Dendritic cell treated with granulocyte-macrophage colony-stimulating factor and Interleukin-4, amounts not matched to agents 40 ng/mL and 50 ng/mL, for 4 days (primary cell): ENCODE measurements at regions not wholly inside any gene's neighbourhood (a gene's known extent, or its start where the extent isn't known, plus 50 kb on each side); places are given as distances from the start of the nearest gene placed in this dataset.
"Not testable (repeated sequence)": the region's sequence is repeated elsewhere in the genome, so short reads cannot be mapped to it uniquely, and the experiment has no call there.

ENCODE experiments used
- H3K27ac Mint-ChIP-seq: one replicate; pipeline ENCODE4 v1.8.0; 2022; ENCODE audit warnings: mild to moderate bottlenecking, mixed read lengths
- H3K27me3 Mint-ChIP-seq: one replicate; pipeline ENCODE4 v1.8.0; 2022; ENCODE audit warnings: mild to moderate bottlenecking, mixed read lengths
- H3K36me3 Mint-ChIP-seq: one replicate; pipeline ENCODE4 v1.8.0; 2022; ENCODE audit warnings: low read depth, mixed read lengths
- H3K4me1 Mint-ChIP-seq: one replicate; pipeline ENCODE4 v1.8.0; 2022; ENCODE audit warnings: low read depth, mixed read lengths
- H3K4me3 Mint-ChIP-seq: one replicate; pipeline ENCODE4 v1.8.0; 2022; ENCODE audit warnings: mild to moderate bottlenecking, moderate library complexity, mixed read lengths
- H3K9me3 Mint-ChIP-seq: one replicate; pipeline ENCODE4 v1.8.0; 2022; ENCODE audit warnings: mixed read lengths
- intact Hi-C: fragments of 100-400 bp; cut with micrococcal nuclease; formaldehyde crosslinking; loops from one replicate; pipeline ENCODE4 v1.15.0; 2022

DNA sequence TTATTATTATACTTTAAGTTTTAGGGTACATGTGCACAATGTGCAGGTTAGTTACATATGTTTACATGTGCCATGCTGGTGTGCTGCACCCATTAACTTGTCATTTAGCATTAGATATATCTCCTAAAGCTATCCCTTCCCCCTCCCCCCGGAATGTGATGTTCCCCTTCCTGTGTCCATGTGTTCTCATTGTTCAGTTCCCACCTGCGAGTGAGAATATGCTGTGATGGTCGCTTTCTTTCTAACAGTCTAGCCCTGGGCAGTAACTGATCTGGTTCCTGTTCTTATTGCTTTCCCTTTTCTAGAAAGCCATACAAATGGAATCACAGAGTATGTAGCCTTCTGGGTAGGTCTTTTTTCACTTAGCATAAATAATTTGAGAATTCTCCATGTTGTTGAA lies 311.1 kb upstream of the CNTNAP2 start:
- H3K36me3 Mint-ChIP-seq, H3K4me3 Mint-ChIP-seq, H3K4me1 Mint-ChIP-seq, intact Hi-C loops, H3K27ac Mint-ChIP-seq, H3K27me3 Mint-ChIP-seq: not testable (repeated sequence)
- H3K9me3 Mint-ChIP-seq: peaks cover 14% of the 10 kb centered on the region

GRCh38 chr7:145797507-145797906 lies 319.1 kb upstream of the CNTNAP2 start:
- H3K36me3 Mint-ChIP-seq: no peaks in the 10 kb centered on the region
- no peaks in the 10 kb centered on the region for H3K4me1 Mint-ChIP-seq
- no peaks in the 10 kb centered on the region for H3K27me3 Mint-ChIP-seq
- peaks cover 19% of the 10 kb centered on the region for H3K9me3 Mint-ChIP-seq
- intact Hi-C loops: no loop called here
- no peak overlapping the region for H3K27ac Mint-ChIP-seq
- H3K4me3 Mint-ChIP-seq: no peak overlapping the region

GRCh38 chr7:145795132-145795531 lies 321.5 kb upstream of the CNTNAP2 start:
- no peaks in the 10 kb centered on the region for H3K27me3 Mint-ChIP-seq
- no peaks in the 10 kb centered on the region for H3K4me1 Mint-ChIP-seq
- no peak overlapping the region for H3K4me3 Mint-ChIP-seq
- H3K27ac Mint-ChIP-seq: no peak overlapping the region
- intact Hi-C loops: no loop called here
- H3K9me3 Mint-ChIP-seq: peaks cover 36% of the 10 kb centered on the region
- no peaks in the 10 kb centered on the region for H3K36me3 Mint-ChIP-seq

GRCh38 chr7:145784809-145785780 lies 331.5 kb upstream of the CNTNAP2 start:
- Mint-ChIP-seq H3K27ac (no peak overlapping the region), H3K4me3 (no peak overlapping the region)
- intact Hi-C loops: no loop called here

DNA sequence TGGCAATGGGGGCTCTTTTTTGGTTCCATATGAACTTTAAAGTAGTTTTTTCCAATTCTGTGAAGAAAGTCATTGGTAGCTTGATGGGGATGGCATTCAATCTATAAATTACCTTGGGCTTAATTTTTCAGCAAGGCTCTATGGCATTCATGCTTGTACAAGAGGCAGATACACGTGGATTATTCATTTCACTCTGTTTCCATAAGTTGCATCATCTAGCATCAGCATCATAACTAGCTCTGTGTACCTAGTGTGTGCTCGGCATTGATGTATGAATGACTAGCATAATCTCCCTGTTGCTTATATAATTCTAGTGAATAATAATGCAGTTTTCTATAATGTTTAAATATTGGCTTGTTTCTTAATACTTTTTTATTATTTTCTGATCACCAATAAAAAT lies 335.2 kb upstream of the CNTNAP2 start:
- H3K27ac Mint-ChIP-seq, H3K4me3 Mint-ChIP-seq, H3K36me3 Mint-ChIP-seq, intact Hi-C loops, H3K27me3 Mint-ChIP-seq, H3K4me1 Mint-ChIP-seq: not testable (repeated sequence)
- H3K9me3 Mint-ChIP-seq: peaks cover 18% of the 10 kb centered on the region

More at GRCh38 chr7:145784809-145785780, 331.5 kb upstream of the CNTNAP2 start:
- no peaks in the 10 kb centered on the region for H3K36me3 Mint-ChIP-seq
- no peaks in the 10 kb centered on the region for H3K27me3 Mint-ChIP-seq
- H3K9me3 Mint-ChIP-seq: peaks cover 24% of the 10 kb centered on the region
- no peaks in the 10 kb centered on the region for H3K4me1 Mint-ChIP-seq

DNA sequence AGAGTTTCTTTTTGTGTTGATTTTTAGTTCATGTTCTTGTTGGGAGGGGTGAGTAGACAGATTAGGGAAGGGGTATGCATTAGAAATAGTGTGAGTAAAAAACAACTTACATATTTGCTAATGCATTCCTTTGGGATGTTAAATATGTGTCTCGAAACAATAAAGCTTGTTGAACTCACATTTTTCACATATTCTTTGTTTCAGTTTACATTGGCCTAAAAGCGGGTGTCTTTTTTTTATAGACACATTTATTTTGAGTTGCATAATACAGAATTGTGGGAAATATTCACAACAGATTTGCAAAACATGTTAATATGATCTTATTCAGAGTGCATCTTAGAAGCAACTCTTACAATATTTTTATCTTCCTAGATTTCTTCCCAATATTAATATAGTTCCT lies 337.5 kb upstream of the CNTNAP2 start:
- Mint-ChIP-seq H3K9me3 (peaks cover 5% of the 10 kb centered on the region), H3K36me3 (no peaks in the 10 kb centered on the region)
- intact Hi-C loops: no loop called here

DNA sequence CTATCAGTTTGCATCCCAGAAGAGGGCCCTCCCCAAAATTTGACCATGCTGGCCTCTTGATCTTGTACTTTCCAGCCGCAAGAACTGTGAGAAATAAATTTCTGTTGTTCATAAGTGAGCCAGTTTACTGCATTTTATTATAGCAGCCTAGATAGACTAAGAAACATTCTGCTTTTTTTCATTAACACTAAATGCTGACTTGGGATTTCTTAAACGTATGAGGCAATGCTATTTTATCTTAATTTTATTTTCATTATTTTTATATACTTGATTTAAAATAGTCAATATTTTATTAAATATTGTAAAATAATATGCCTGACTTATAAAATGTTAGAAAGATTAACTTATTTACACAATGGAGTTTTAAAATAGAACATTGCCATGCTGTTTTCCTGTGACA lies 341.8 kb upstream of the CNTNAP2 start:
- intact Hi-C loops: no loop called here
- Mint-ChIP-seq H3K36me3 (no peaks in the 10 kb centered on the region), H3K9me3 (no peaks in the 10 kb centered on the region), H3K4me1 (no peaks in the 10 kb centered on the region), H3K27me3 (no peaks in the 10 kb centered on the region), H3K4me3 (no peak overlapping the region), H3K27ac (no peak overlapping the region)

More for the DNA sequence above, 337.5 kb upstream of the CNTNAP2 start:
- H3K4me1 Mint-ChIP-seq: no peaks in the 10 kb centered on the region
- H3K27ac Mint-ChIP-seq: no peak overlapping the region
- no peaks in the 10 kb centered on the region for H3K27me3 Mint-ChIP-seq
- H3K4me3 Mint-ChIP-seq: no peak overlapping the region

DNA sequence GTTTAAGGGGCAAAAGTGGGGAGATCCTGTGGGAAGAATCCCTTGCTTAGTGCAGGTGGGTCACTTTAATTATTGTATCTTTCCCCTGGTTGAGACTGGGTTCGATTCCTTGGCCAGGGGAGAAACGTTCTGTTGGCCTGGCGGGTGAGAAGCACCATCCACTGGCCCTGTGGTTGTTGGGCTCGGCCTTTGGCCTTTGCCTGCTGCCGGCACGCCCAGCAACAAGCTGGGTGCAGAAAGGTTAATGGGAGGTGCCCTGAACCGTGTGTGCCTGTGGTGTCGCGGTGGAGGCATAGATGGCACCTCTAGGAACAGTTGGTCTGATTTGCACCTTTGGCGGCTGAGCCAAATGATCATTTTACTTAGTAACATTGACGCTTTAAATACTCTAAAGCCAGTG lies 363.6 kb upstream of the CNTNAP2 start:
- peaks cover 33% of the 10 kb centered on the region for H3K9me3 Mint-ChIP-seq
- H3K4me3 Mint-ChIP-seq: no peak overlapping the region
- no peaks in the 10 kb centered on the region for H3K4me1 Mint-ChIP-seq
- H3K27me3 Mint-ChIP-seq: no peaks in the 10 kb centered on the region
- intact Hi-C loops: no loop called here
- H3K36me3 Mint-ChIP-seq: no peaks in the 10 kb centered on the region
- no peak overlapping the region for H3K27ac Mint-ChIP-seq

DNA sequence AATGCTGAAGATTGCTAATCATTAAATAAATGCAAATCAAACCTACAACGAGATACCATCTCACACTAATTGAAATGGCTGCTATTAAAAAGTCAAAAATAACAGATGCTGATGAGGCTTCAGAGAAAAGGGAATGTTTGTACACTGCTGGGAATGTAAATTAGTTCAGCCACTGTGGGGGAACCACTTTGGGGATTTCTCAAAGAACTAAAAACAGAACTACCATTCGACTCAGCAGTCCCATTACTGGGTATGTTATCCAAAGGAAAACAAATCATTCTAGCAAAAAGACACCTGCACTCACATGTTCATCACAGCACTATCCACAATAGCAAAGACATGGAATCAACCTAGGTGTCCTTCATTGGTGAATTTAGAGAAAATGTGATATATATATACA lies 379.0 kb upstream of the CNTNAP2 start:
- no peaks in the 10 kb centered on the region for H3K27me3 Mint-ChIP-seq
- H3K27ac Mint-ChIP-seq: no peak overlapping the region
- H3K4me1 Mint-ChIP-seq: no peaks in the 10 kb centered on the region
- no peaks in the 10 kb centered on the region for H3K36me3 Mint-ChIP-seq
- peaks cover 23% of the 10 kb centered on the region for H3K9me3 Mint-ChIP-seq
- intact Hi-C loops: no loop called here
- H3K4me3 Mint-ChIP-seq: no peak overlapping the region

DNA sequence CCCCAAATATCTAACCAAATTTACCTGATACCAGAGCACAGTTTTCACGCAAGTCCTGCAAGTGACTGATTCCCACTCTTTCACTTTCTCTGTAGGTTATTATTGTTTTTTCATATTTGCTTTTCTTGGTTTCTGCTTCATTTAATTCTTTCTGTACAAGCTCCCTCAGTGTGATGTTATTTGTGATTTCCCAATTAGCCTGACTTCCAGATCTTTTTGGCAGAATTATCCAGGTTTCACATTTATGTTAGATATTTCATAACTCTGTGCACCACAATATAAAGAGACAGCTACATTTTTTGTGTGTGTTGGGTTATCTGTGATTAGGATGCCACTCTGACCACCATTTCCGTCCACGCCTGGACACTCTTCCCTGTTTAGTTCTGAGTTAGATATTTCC lies 381.5 kb upstream of the CNTNAP2 start:
- Mint-ChIP-seq H3K9me3 (peaks cover 15% of the 10 kb centered on the region), H3K4me3 (no peak overlapping the region), H3K4me1 (no peaks in the 10 kb centered on the region), H3K36me3 (no peaks in the 10 kb centered on the region), H3K27me3 (no peaks in the 10 kb centered on the region), H3K27ac (no peak overlapping the region)
- intact Hi-C loops: no loop called here

DNA sequence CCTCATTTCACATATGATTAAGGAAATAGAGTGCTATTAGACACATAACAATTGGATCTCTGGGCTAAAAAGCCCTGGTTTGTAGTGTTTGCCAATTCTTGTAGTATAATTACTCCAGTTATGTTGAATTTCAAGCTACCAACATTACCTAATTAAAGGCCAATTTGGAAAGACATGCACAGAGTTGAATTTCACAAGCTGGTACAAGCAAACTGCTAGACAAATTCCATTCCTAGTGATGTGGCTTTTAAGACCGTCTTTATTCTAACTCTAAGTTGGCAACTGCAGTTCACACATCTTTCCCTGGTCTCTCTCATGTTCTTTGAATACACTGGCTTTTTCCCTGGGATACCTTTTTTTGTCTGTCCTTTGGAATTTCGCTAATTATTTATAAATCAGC lies 384.1 kb upstream of the CNTNAP2 start:
- Mint-ChIP-seq H3K36me3 (no peaks in the 10 kb centered on the region), H3K9me3 (peaks cover 15% of the 10 kb centered on the region), H3K4me3 (no peak overlapping the region), H3K4me1 (no peaks in the 10 kb centered on the region), H3K27ac (no peak overlapping the region), H3K27me3 (no peaks in the 10 kb centered on the region)
- intact Hi-C loops: no loop called here

DNA sequence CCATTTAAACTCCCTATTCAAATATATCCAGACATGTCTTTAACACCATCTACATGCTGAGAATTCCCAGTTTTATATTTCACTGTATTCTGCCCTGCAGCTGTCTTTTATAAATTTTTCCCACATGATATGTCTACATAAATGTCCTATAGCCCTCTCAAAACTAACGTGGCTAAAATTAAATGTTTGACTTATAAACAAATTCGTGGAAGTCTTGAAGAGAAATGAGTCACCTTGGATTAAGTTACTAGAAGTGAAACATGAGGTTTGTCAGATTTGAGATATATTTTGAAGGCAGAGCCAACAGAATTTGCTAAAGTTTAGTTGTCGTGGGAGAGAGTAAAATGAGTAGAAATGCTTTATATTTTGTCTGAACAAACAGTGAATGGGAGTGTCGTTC lies 386.9 kb upstream of the CNTNAP2 start:
- no peaks in the 10 kb centered on the region for H3K4me1 Mint-ChIP-seq
- no peaks in the 10 kb centered on the region for H3K36me3 Mint-ChIP-seq
- H3K27me3 Mint-ChIP-seq: no peaks in the 10 kb centered on the region
- H3K27ac Mint-ChIP-seq: no peak overlapping the region
- H3K9me3 Mint-ChIP-seq: peaks cover 15% of the 10 kb centered on the region
- intact Hi-C loops: no loop called here
- H3K4me3 Mint-ChIP-seq: no peak overlapping the region

- H3K36me3 Mint-ChIP-seq: no peaks in the 10 kb centered on the region
- H3K27me3 Mint-ChIP-seq: no peaks in the 10 kb centered on the region
- H3K4me3 Mint-ChIP-seq: no peak overlapping the region
Observed at GRCh38 chr7:145718129-145718528, 398.5 kb upstream of the CNTNAP2 start.

GRCh38 chr7:145700488-145700887 lies 416.1 kb upstream of the CNTNAP2 start:
- Mint-ChIP-seq H3K4me1 (no peaks in the 10 kb centered on the region), H3K9me3 (peaks cover 39% of the 10 kb centered on the region), H3K27ac (no peak overlapping the region), H3K4me3 (no peak overlapping the region), H3K36me3 (no peaks in the 10 kb centered on the region), H3K27me3 (no peaks in the 10 kb centered on the region)
- intact Hi-C loops: no loop called here

More at GRCh38 chr7:145718129-145718528, 398.5 kb upstream of the CNTNAP2 start:
- H3K4me1 Mint-ChIP-seq: no peaks in the 10 kb centered on the region
- intact Hi-C loops: no loop called here
- no peak overlapping the region for H3K27ac Mint-ChIP-seq
- peaks cover 55% of the 10 kb centered on the region for H3K9me3 Mint-ChIP-seq
